GM18951 (cell line): ENCODE measurements at regions not wholly inside any gene's neighbourhood (a gene's known extent, or its start where the extent isn't known, plus 50 kb on each side); places are given as distances from the start of the nearest gene placed in this dataset.

ENCODE experiments used
- POLR2A ChIP-seq: IDR thresholded peaks from 4 replicates; pipeline ENCODE4 v1.6.1; 2011; ENCODE audit warnings: mild to moderate bottlenecking; ENCODE audit not compliant: insufficient read length, insufficient read depth; ENCODE audit errors: extremely low read depth
- in situ Hi-C: fragments of 300-500 bp; cut with MboI; formaldehyde crosslinking; loops from one replicate; pipeline ENCODE4 v1.12.0; 2022; ENCODE audit warnings: low sequenced_read_pairs, mixed read lengths, inconsistent platforms; ENCODE audit not compliant: unreplicated experiment

GRCh38 chr13:107906131-107906530 is 309.2 kb downstream of the LIG4 start:
- no peak for TF ChIP-seq POLR2A
- in situ Hi-C loops = no loop called here

GRCh38 chr13:107901996-107902562 is 313.3 kb downstream of the LIG4 start:
- TF ChIP-seq POLR2A = no peak

GRCh38 chr13:107901230-107901629 is 314.1 kb downstream of the LIG4 start:
- no peak for TF ChIP-seq POLR2A
- in situ Hi-C loops = no loop called here

More at GRCh38 chr13:107901996-107902562, 313.3 kb downstream of the LIG4 start:
- in situ Hi-C loops = no loop called here

- in situ Hi-C loops = no loop called here
- TF ChIP-seq POLR2A = no peak
Measured at GRCh38 chr13:107900775-107901174, 314.6 kb downstream of the LIG4 start.

- in situ Hi-C loops = no loop called here
- TF ChIP-seq POLR2A = no peak
Measured at GRCh38 chr13:107886118-107886517, 329.2 kb downstream of the LIG4 start.

- in situ Hi-C loops = no loop called here
- TF ChIP-seq POLR2A = no peak
Measured at GRCh38 chr13:107884564-107884963, 330.8 kb downstream of the LIG4 start.

GRCh38 chr13:107883561-107884175 is 331.7 kb downstream of the LIG4 start:
- in situ Hi-C loops = no loop called here
- TF ChIP-seq POLR2A = no peak

- in situ Hi-C loops = no loop called here
- TF ChIP-seq POLR2A = no peak
Measured at GRCh38 chr13:107882708-107883560, 332.4 kb downstream of the LIG4 start.

- in situ Hi-C loops = no loop called here
Measured at GRCh38 chr13:107881362-107881761, 334.0 kb downstream of the LIG4 start.

GRCh38 chr13:107874456-107874855 is 340.9 kb downstream of the LIG4 start:
- in situ Hi-C loops = no loop called here
- no peak for TF ChIP-seq POLR2A

More at GRCh38 chr13:107881362-107881761, 334.0 kb downstream of the LIG4 start:
- TF ChIP-seq POLR2A = no peak

GRCh38 chr13:107873926-107874325 is 341.4 kb downstream of the LIG4 start:
- in situ Hi-C loops = no loop called here

GRCh38 chr13:107870400-107870799 is 344.9 kb downstream of the LIG4 start:
- in situ Hi-C loops = no loop called here
- no peak for TF ChIP-seq POLR2A

More at GRCh38 chr13:107873926-107874325, 341.4 kb downstream of the LIG4 start:
- TF ChIP-seq POLR2A = no peak

GRCh38 chr13:107867701-107868661 is 347.4 kb downstream of the LIG4 start:
- TF ChIP-seq POLR2A = no peak
- in situ Hi-C loops = no loop called here
